ENCODE measurements at regions not wholly inside any gene's neighbourhood (a gene's known extent, or its start where the extent isn't known, plus 50 kb on each side); places are given as distances from the start of the nearest gene placed in this dataset.
A peak's percentile ranks its signal among the peaks of the same experiment; 100 is the strongest.
"Not testable (repeated sequence)": the region's sequence is repeated elsewhere in the genome, so short reads cannot be mapped to it uniquely, and the experiment has no call there.

- peak overlapping the region; percentile 18 for H3K27ac ChIP-seq (ENCODE audit: low read depth, low read length, severe bottlenecking)
- 77 to 80% methylated on average over 1 to 2 of the region's 4 CpGs for WGBS, 2 experiments (ENCODE audit: insufficient coverage in 2 of 2)
- not testable (repeated sequence) for H3K4me1 ChIP-seq (ENCODE audit: control insufficient read depth, insufficient read depth, low read length, poor library complexity, severe bottlenecking); H3K36me3 ChIP-seq (ENCODE audit: control insufficient read depth, insufficient read depth, low read length); H3K4me3 ChIP-seq (ENCODE audit: extremely low read depth, insufficient read depth, low read length, poor library complexity, severe bottlenecking); H3K9me3 ChIP-seq (ENCODE audit: control insufficient read depth, low read length)
These were observed 952.0 kb downstream of the SPATA31A6 start for GRCh38 chr9:43135440-43135839.

- not testable (repeated sequence) for H3K9me3 ChIP-seq (ENCODE audit: control insufficient read depth, low read length); H3K4me3 ChIP-seq (ENCODE audit: extremely low read depth, insufficient read depth, low read length, poor library complexity, severe bottlenecking)
- WGBS, 2 experiments (ENCODE audit: insufficient coverage in 2 of 2) = 100% methylated on average over 3 of the region's 10 CpGs; no CpG with 5 or more reads in 1 of the 2 experiments
These were observed 955.5 kb downstream of the SPATA31A6 start for GRCh38 chr9:43138909-43139308.

DNA sequence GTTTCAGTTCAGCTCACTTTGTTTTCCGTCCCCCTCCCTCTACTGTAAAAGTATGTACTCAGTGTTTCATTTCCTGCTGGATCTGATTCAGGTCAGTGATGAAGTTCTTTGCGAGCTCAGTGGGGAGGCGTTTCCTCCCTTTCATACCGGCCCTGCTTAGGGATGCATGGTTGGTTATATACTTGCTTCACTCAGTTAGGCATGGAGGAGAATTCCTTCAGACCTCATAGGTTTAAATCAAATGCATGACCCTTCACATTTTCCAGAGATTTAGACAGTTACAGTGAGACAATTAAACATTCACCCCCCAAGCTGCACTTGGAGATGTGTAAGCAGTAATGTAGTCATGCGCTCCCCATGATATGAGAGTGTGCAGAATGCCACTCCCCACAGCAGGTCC is 955.9 kb downstream of the SPATA31A6 start:
- H3K4me3 ChIP-seq (ENCODE audit: extremely low read depth, insufficient read depth, low read length, poor library complexity, severe bottlenecking); H3K4me1 ChIP-seq (ENCODE audit: control insufficient read depth, insufficient read depth, low read length, poor library complexity, severe bottlenecking); H3K36me3 ChIP-seq (ENCODE audit: control insufficient read depth, insufficient read depth, low read length); H3K27ac ChIP-seq (ENCODE audit: low read depth, low read length, severe bottlenecking); H3K9me3 ChIP-seq (ENCODE audit: control insufficient read depth, low read length): not testable (repeated sequence)
- WGBS, 2 experiments (ENCODE audit: insufficient coverage in 2 of 2) = no CpG with 5 or more reads among the region's 5 CpGs

More at GRCh38 chr9:43138909-43139308, 955.5 kb downstream of the SPATA31A6 start:
- not testable (repeated sequence) for H3K4me1 ChIP-seq (ENCODE audit: control insufficient read depth, insufficient read depth, low read length, poor library complexity, severe bottlenecking); H3K27ac ChIP-seq (ENCODE audit: low read depth, low read length, severe bottlenecking); H3K36me3 ChIP-seq (ENCODE audit: control insufficient read depth, insufficient read depth, low read length)

DNA sequence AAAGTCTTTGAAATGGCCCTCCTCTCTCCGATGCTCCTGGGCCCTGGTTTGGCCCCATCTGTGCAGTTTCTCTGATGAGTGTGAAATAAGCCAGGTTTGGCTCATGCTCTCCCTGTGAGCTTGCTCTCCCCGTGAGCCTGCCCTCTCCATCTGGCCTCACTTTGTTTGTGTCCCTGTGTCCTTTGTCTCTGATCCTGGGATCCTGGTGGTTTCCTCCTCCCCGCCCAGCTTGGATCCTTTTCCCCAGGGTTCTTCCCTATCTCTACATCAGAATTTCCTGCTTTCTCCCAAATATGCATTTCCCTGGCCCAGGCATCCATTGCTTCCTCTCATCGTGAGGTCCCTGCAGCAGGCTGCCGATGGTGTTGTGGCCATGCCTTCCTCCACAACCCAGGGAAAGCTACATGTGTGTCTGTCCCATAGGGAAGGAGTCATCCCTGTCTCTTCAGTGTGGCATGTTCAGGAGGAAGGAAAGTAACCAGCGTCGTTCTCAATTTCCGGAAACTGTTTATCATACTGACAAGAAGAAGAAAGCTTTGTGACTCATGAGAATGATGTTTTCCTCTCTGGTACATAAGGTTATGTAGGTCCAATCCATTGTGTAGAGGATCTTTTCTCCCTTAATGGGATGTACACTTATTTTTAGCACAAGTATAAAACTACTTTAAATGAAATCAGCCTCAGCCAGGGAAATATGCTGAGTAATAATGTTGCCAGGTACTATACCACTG is 956.6 kb downstream of the SPATA31A6 start:
- 27 to 65% methylated on average over 1 to 2 of the region's 8 CpGs for WGBS, 2 experiments (ENCODE audit: insufficient coverage in 2 of 2)
- H3K27ac ChIP-seq (ENCODE audit: low read depth, low read length, severe bottlenecking) = peak overlapping the region; percentile 41
- H3K36me3 ChIP-seq (ENCODE audit: control insufficient read depth, insufficient read depth, low read length); H3K4me3 ChIP-seq (ENCODE audit: extremely low read depth, insufficient read depth, low read length, poor library complexity, severe bottlenecking); H3K4me1 ChIP-seq (ENCODE audit: control insufficient read depth, insufficient read depth, low read length, poor library complexity, severe bottlenecking); H3K9me3 ChIP-seq (ENCODE audit: control insufficient read depth, low read length): not testable (repeated sequence)
